Spleen (tissue), 7 donors: ENCODE measurements at regions not wholly inside any gene's neighbourhood (a gene's known extent, or its start where the extent isn't known, plus 50 kb on each side); places are given as distances from the start of the nearest gene placed in this dataset.

Source experiments
- CTCF ChIP-seq, 11 experiments: fragments of 200-600 bp in 7 of 11; fragments of 450-650 bp in 4 of 11; sonication (generic) in 4 of 11; IDR thresholded peaks in 8 of 11; conservative IDR thresholded peaks in 3 of 11; 1 replicate in 7 of 11; 2 replicates in 4 of 11; pipeline versions ENCODE4 v1.4.0 to v1.8.0; 2016 to 2021; ENCODE audit warnings: antibody characterized with exemption in 11 of 11, inconsistent platforms in 4 of 11, mild to moderate bottlenecking in 1 of 11
- POLR2A ChIP-seq, 3 donors: fragments of 450-650 bp; IDR thresholded peaks; one replicate each; pipeline ENCODE4 v1.5.1; 2017; ENCODE audit warnings: antibody characterized with exemption in 3 of 3, mild to moderate bottlenecking in 1 of 3
- donor health status: DM: no; HTN: no; CAD: no; lungs with moderate emphysema.
- donor health status: DM: no; HTN: no; CAD: no.
- donor health status: DM: no; HTN: no; CAD: no.

GRCh38 chr5:125056671-125057485 lies 310.4 kb upstream of the ZNF608 start:
- no peak for TF ChIP-seq CTCF (IDR thresholded peaks at IDR 0.05 in 8 of 11, conservative IDR thresholded peaks at IDR 0.05 in 3 of 11)
- TF ChIP-seq POLR2A (IDR thresholded peaks at IDR 0.05), result no peak
